Thymus (tissue), 11 donors: ENCODE measurements at regions not wholly inside any gene's neighbourhood (a gene's known extent, or its start where the extent isn't known, plus 50 kb on each side); places are given as distances from the start of the nearest gene placed in this dataset.

Experiments
- DNase-seq, 9 donors: peaks; one replicate each; pipeline ENCODE4 v3.0.0-alpha.2; 2013; ENCODE audit warnings: low spot score in 9 of 9, low read depth in 6 of 9, missing footprints in 1 of 9
- H3K27ac ChIP-seq, 2 donors: one replicate each; pipeline ENCODE4 v1.5.1; 2013; ENCODE audit warnings: control low read depth in 1 of 2, low read depth in 1 of 2, low read length in 1 of 2, mild to moderate bottlenecking in 1 of 2, moderate library complexity in 1 of 2
- H3K27me3 ChIP-seq, 2 donors: one replicate each; pipeline ENCODE4 v1.5.1; 2013; ENCODE audit warnings: low read length in 1 of 2; ENCODE audit not compliant: control insufficient read depth in 2 of 2, insufficient read depth in 1 of 2
- H3K36me3 ChIP-seq, 2 donors: one replicate each; pipeline ENCODE4 v1.5.1; 2013; ENCODE audit warnings: low read length in 1 of 2, mild to moderate bottlenecking in 1 of 2, moderate library complexity in 1 of 2; ENCODE audit not compliant: control insufficient read depth in 2 of 2, insufficient read depth in 2 of 2
- H3K4me1 ChIP-seq, 2 donors: one replicate each; pipeline ENCODE4 v1.5.1; 2013; ENCODE audit warnings: low read length in 2 of 2; ENCODE audit not compliant: control insufficient read depth in 2 of 2, insufficient read depth in 2 of 2
- H3K4me3 ChIP-seq, 2 donors: one replicate each; pipeline ENCODE4 v1.5.1; 2013; ENCODE audit warnings: low read length in 2 of 2, control low read depth in 1 of 2, mild to moderate bottlenecking in 1 of 2
- H3K9me3 ChIP-seq, 2 donors: one replicate each; pipeline ENCODE4 v1.5.1; 2013; ENCODE audit warnings: low read length in 1 of 2, mild to moderate bottlenecking in 1 of 2; ENCODE audit not compliant: control insufficient read depth in 2 of 2, insufficient read depth in 1 of 2
- WGBS: extraction: QIAGEN DNeasy Blood & Tissue Kit; methylation state at CpG from one replicate; pipeline ENCODE4 v1.1.7; 2013; 5-methylcytosine and 5-hydroxymethylcytosine counted together
- donor health status: healthy.

- DNase-seq: no peak
- 93% methylated on average over 9 of the region's 9 CpGs for WGBS
Observed at GRCh38 chr22:47592791-47593190, 830.3 kb downstream of the TBC1D22A start.

GRCh38 chr22:47591709-47592108 is 829.3 kb downstream of the TBC1D22A start:
- Histone ChIP-seq H3K4me3 (no peak overlapping the region), H3K27me3 (no peaks in the 10 kb centered on the region), H3K36me3 (no peaks in the 10 kb centered on the region), H3K27ac (no peak overlapping the region), H3K4me1 (no peaks in the 10 kb centered on the region), H3K9me3 (no peaks in the 10 kb centered on the region)
- DNase-seq: no peak
- whole genome bisulfite sequencing: 88% methylated on average over 16 of the region's 16 CpGs

More at GRCh38 chr22:47592791-47593190, 830.3 kb downstream of the TBC1D22A start:
- Histone ChIP-seq H3K27ac (no peak overlapping the region), H3K36me3 (no peaks in the 10 kb centered on the region), H3K4me1 (no peaks in the 10 kb centered on the region), H3K4me3 (no peak overlapping the region), H3K27me3 (no peaks in the 10 kb centered on the region), H3K9me3 (no peaks in the 10 kb centered on the region)

- no peaks in the 10 kb centered on the region for H3K9me3 ChIP-seq
- H3K27me3 ChIP-seq: no peaks in the 10 kb centered on the region
- no peak for DNase-seq
- WGBS: 96% methylated on average over 7 of the region's 7 CpGs
- no peak overlapping the region for H3K4me3 ChIP-seq
- no peaks in the 10 kb centered on the region for H3K4me1 ChIP-seq
- H3K36me3 ChIP-seq: no peaks in the 10 kb centered on the region
- no peak overlapping the region for H3K27ac ChIP-seq
Observed at GRCh38 chr22:47591016-47591415, 828.6 kb downstream of the TBC1D22A start.

- Histone ChIP-seq H3K36me3 (no peaks in the 10 kb centered on the region), H3K4me3 (no peak overlapping the region), H3K27ac (no peak overlapping the region), H3K27me3 (no peaks in the 10 kb centered on the region), H3K4me1 (no peaks in the 10 kb centered on the region), H3K9me3 (no peaks in the 10 kb centered on the region)
- DNase-seq: no peak
- 96% methylated on average over 17 of the region's 17 CpGs for WGBS
Observed at GRCh38 chr22:47589271-47590250, 827.1 kb downstream of the TBC1D22A start.

GRCh38 chr22:47588578-47588960 is 826.1 kb downstream of the TBC1D22A start:
- Histone ChIP-seq H3K27me3 (no peaks in the 10 kb centered on the region), H3K4me3 (no peak overlapping the region), H3K36me3 (no peaks in the 10 kb centered on the region), H3K27ac (no peak overlapping the region), H3K9me3 (no peaks in the 10 kb centered on the region), H3K4me1 (no peaks in the 10 kb centered on the region)
- no peak for DNase-seq
- WGBS: 92% methylated on average over 7 of the region's 7 CpGs

GRCh38 chr22:47587861-47588577 is 825.6 kb downstream of the TBC1D22A start:
- WGBS: 92% methylated on average over 9 of the region's 9 CpGs
- Histone ChIP-seq H3K27ac (no peak overlapping the region), H3K9me3 (no peaks in the 10 kb centered on the region), H3K4me1 (no peaks in the 10 kb centered on the region), H3K4me3 (no peak overlapping the region), H3K36me3 (no peaks in the 10 kb centered on the region), H3K27me3 (no peaks in the 10 kb centered on the region)
- no peak for DNase-seq

GRCh38 chr22:47587361-47587760 is 824.9 kb downstream of the TBC1D22A start:
- 91% methylated on average over 7 of the region's 7 CpGs for WGBS
- H3K9me3 ChIP-seq: no peaks in the 10 kb centered on the region

GRCh38 chr22:47586946-47587345 is 824.5 kb downstream of the TBC1D22A start:
- H3K4me1 ChIP-seq: no peaks in the 10 kb centered on the region
- WGBS: 81% methylated on average over 6 of the region's 6 CpGs

More at GRCh38 chr22:47587361-47587760, 824.9 kb downstream of the TBC1D22A start:
- DNase-seq: no peak
- Histone ChIP-seq H3K4me3 (no peak overlapping the region), H3K4me1 (no peaks in the 10 kb centered on the region), H3K36me3 (no peaks in the 10 kb centered on the region), H3K27ac (no peak overlapping the region), H3K27me3 (no peaks in the 10 kb centered on the region)

GRCh38 chr22:47586038-47586437 is 823.6 kb downstream of the TBC1D22A start:
- H3K4me1 ChIP-seq: no peaks in the 10 kb centered on the region
- 99% methylated on average over 3 of the region's 3 CpGs for WGBS
- no peaks in the 10 kb centered on the region for H3K27me3 ChIP-seq
- no peak overlapping the region for H3K4me3 ChIP-seq
- H3K9me3 ChIP-seq: no peaks in the 10 kb centered on the region
- DNase-seq: no peak
- H3K36me3 ChIP-seq: no peaks in the 10 kb centered on the region
- H3K27ac ChIP-seq: no peak overlapping the region

More at GRCh38 chr22:47586946-47587345, 824.5 kb downstream of the TBC1D22A start:
- DNase-seq: no peak
- Histone ChIP-seq H3K36me3 (no peaks in the 10 kb centered on the region), H3K27ac (no peak overlapping the region), H3K27me3 (no peaks in the 10 kb centered on the region), H3K9me3 (no peaks in the 10 kb centered on the region), H3K4me3 (no peak overlapping the region)
